ENCODE measurements at regions not wholly inside any gene's neighbourhood (a gene's known extent, or its start where the extent isn't known, plus 50 kb on each side); places are given as distances from the start of the nearest gene placed in this dataset.
A peak's percentile ranks its signal among the peaks of the same experiment; 100 is the strongest.

DNA sequence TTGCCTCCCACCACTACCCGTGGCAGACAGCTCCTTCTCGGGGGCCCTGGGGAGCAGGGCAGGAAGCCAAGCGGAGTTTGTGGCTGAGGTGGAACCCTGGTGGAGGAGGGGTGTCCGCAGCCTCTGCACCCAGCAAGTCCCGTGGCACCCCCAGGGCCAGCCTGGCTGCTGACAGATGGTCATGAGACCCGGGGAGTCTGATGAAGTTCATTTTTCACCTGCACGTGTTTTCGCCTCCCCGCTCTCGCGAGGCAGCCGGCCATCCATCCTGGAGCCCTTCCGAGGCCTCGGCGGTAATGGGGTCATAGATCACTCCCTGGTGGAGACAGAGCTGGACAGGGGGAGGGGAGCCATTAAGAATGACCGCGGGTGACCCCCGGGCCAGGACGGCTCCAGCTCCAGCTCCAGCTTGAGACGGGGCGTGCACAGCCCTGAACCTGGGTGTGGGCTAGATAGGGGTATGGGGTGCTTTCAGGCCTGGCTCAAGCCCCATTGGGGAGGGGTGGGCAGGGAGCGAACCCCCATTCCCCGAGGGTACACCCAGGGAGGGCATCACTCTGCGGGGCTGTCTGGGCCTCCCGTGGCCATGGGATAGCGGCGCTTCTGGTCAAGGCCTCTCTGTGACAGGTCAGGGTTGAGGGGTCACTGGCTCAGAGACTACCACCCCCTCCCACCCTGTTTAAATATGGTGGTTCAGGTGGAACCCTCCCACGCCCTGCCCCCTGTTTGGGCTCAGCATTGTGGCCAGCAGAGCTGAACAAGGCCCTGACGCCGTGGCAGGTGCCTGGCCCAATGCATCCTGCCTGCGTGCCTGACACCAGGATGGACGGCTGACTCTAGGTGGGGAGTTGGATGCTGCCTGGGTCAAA is 227.4 kb upstream of the GSE1 start:
- H3K27ac ChIP-seq (ENCODE audit: insufficient read length, low read depth, low read length): no peak overlapping the region
- Mint-ChIP-seq H3K4me3 (no peak overlapping the region), H3K9me3 (peaks cover 0 to 2% of the 10 kb centered on the region in 2 experiments; a peak in 1 of 5 replicates), H3K27ac (peak overlapping the region in 1 of 3 experiments; percentile 15; a peak in 1 of 7 replicates), H3K36me3 (ENCODE audit: insufficient read depth in 1 of 3, low read depth in 3 of 3) (no peaks in the 10 kb centered on the region), H3K27me3 (ENCODE audit: low read depth) (peaks cover 1% of the 10 kb centered on the region; the same call in 1 of the 2 replicates), H3K4me1 (peaks cover 6 to 17% of the 10 kb centered on the region in 2 experiments)
- DNase-seq: no peak
- no peaks in the 10 kb centered on the region for H3K79me1 ChIP-seq (ENCODE audit: insufficient read depth, low read depth, low read length, poor library complexity, severe bottlenecking)
- H4K5ac ChIP-seq (ENCODE audit: insufficient read length, low read depth, low read length): no peak overlapping the region
- no peaks in the 10 kb centered on the region for H3K23me2 ChIP-seq (ENCODE audit: insufficient read length, low read depth, low read length, poor library complexity, severe bottlenecking)
- no peak overlapping the region for H3K23ac ChIP-seq (ENCODE audit: insufficient read length, low read depth, low read length)
- TF ChIP-seq, protein P1, sequence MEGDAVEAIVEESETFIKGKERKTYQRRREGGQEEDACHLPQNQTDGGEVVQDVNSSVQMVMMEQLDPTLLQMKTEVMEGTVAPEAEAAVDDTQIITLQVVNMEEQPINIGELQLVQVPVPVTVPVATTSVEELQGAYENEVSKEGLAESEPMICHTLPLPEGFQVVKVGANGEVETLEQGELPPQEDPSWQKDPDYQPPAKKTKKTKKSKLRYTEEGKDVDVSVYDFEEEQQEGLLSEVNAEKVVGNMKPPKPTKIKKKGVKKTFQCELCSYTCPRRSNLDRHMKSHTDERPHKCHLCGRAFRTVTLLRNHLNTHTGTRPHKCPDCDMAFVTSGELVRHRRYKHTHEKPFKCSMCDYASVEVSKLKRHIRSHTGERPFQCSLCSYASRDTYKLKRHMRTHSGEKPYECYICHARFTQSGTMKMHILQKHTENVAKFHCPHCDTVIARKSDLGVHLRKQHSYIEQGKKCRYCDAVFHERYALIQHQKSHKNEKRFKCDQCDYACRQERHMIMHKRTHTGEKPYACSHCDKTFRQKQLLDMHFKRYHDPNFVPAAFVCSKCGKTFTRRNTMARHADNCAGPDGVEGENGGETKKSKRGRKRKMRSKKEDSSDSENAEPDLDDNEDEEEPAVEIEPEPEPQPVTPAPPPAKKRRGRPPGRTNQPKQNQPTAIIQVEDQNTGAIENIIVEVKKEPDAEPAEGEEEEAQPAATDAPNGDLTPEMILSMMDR (conservative IDR thresholded peaks at IDR 0.05): no peak
- no peaks in the 10 kb centered on the region for H3K27me3 ChIP-seq (ENCODE audit: insufficient read depth, low read length)
- H2BK120ac ChIP-seq (ENCODE audit: low read depth, low read length, poor library complexity, severe bottlenecking): no peak overlapping the region
- no peak overlapping the region for H3K9ac ChIP-seq (ENCODE audit: extremely low read depth, insufficient read length, low read length)
- WGBS (ENCODE audit: extremely low coverage, insufficient read length, low lambda C conversion rate): no CpG with 5 or more reads among the region's 32 CpGs
- H2AK5ac ChIP-seq (ENCODE audit: insufficient read length, low read length): no peak overlapping the region
- H3K4me1 ChIP-seq (ENCODE audit: insufficient read depth, low read length): no peaks in the 10 kb centered on the region; the same call in 1 of the 2 replicates
- H2BK5ac ChIP-seq (ENCODE audit: insufficient read length, low read length): no peak overlapping the region
- no peak overlapping the region for H2AFZ ChIP-seq (ENCODE audit: low read length)
- H2BK20ac ChIP-seq (ENCODE audit: low read depth, low read length, poor library complexity, severe bottlenecking): no peak overlapping the region
- peaks cover 3% of the 10 kb centered on the region for H4K20me1 ChIP-seq (ENCODE audit: control insufficient read depth, insufficient read depth, insufficient read length)
- no peak overlapping the region for H4K91ac ChIP-seq (ENCODE audit: insufficient read length, low read depth, low read length)
- H3K18ac ChIP-seq (ENCODE audit: insufficient read length, low read depth, low read length): no peak overlapping the region
- H3K14ac ChIP-seq (ENCODE audit: insufficient read depth, low read length): no peak overlapping the region; the same call in 1 of the 2 replicates
- H3K79me2 ChIP-seq (ENCODE audit: insufficient read depth, low read length): no peaks in the 10 kb centered on the region
- H3K56ac ChIP-seq (ENCODE audit: insufficient read length, low read depth, low read length): no peak overlapping the region
- no peaks in the 10 kb centered on the region for H3K9me3 ChIP-seq (ENCODE audit: control insufficient read depth, low read depth, low read length)
- H2BK12ac ChIP-seq (ENCODE audit: insufficient read length, low read depth, low read length): no peak overlapping the region
- H3K4ac ChIP-seq (ENCODE audit: low read depth, low read length): no peak overlapping the region
- no peak overlapping the region for H3K4me2 ChIP-seq (ENCODE audit: insufficient read depth, insufficient read length, low read length)
- no peak overlapping the region for H4K8ac ChIP-seq (replicated peaks; ENCODE audit: insufficient read length, low read depth, low read length)
- H3T11ph ChIP-seq (ENCODE audit: low read length): no peak overlapping the region
- no peak overlapping the region for H2BK15ac ChIP-seq (ENCODE audit: low read depth, low read length)

All from H9 (cell line).